Activated CD4-positive, alpha-beta memory T cell treated with anti-CD3 and anti-CD28 coated beads, Interleukin-2, amount 10 ng/mL, durations not matched to agents 7 days and 5 days (primary cell): ENCODE measurements at regions not wholly inside any gene's neighbourhood (a gene's known extent, or its start where the extent isn't known, plus 50 kb on each side); places are given as distances from the start of the nearest gene placed in this dataset.

ENCODE experiments used
- CTCF ChIA-PET: fragments of 350-600 bp; sonication (Branson Sonifier 250); formaldehyde crosslinking; loops from one replicate; lab custom pipeline; 2021; ENCODE audit warnings: antibody characterized with exemption, inconsistent platforms; lab: Charles Lee
- POLR2A ChIA-PET: fragments of 350-600 bp; sonication (Branson Sonifier 250); formaldehyde crosslinking; loops from one replicate; lab custom pipeline; 2021; ENCODE audit warnings: antibody characterized with exemption; lab: Charles Lee
- DNase-seq: peaks from one replicate; pipeline ENCODE4 v3.0.0-alpha.2; 2020
- H3K27ac Mint-ChIP-seq: one replicate; pipeline ENCODE4 v1.8.0; 2021; ENCODE audit warnings: mild to moderate bottlenecking, mixed read lengths
- H3K27me3 Mint-ChIP-seq: one replicate; pipeline ENCODE4 v1.8.0; 2021; ENCODE audit warnings: mixed read lengths
- H3K36me3 Mint-ChIP-seq: one replicate; pipeline ENCODE4 v1.8.0; 2021; ENCODE audit warnings: low read depth, mixed read lengths
- H3K4me1 Mint-ChIP-seq: one replicate; pipeline ENCODE4 v1.8.0; 2021; ENCODE audit warnings: mixed read lengths
- H3K4me3 Mint-ChIP-seq: one replicate; pipeline ENCODE4 v1.8.0; 2021; ENCODE audit warnings: mild to moderate bottlenecking, mixed read lengths
- H3K9me3 Mint-ChIP-seq: one replicate; pipeline ENCODE4 v1.8.0; 2021; ENCODE audit warnings: mixed read lengths

- ChIA-PET POLR2A (no interaction called here), CTCF (no interaction called here)
- Mint-ChIP-seq H3K4me1 (peaks cover 19% of the 10 kb centered on the region), H3K4me3 (no peak overlapping the region), H3K27ac (no peak overlapping the region), H3K36me3 (no peaks in the 10 kb centered on the region), H3K27me3 (peaks cover 9% of the 10 kb centered on the region), H3K9me3 (peaks cover 9% of the 10 kb centered on the region)
- no peak for DNase-seq
Observed at GRCh38 chr15:95298729-95299128, 1031.8 kb upstream of the NR2F2 start.

- Mint-ChIP-seq H3K27ac (no peak overlapping the region), H3K4me3 (no peak overlapping the region), H3K27me3 (peaks cover 6% of the 10 kb centered on the region), H3K4me1 (peaks cover 19% of the 10 kb centered on the region), H3K9me3 (peaks cover 9% of the 10 kb centered on the region), H3K36me3 (no peaks in the 10 kb centered on the region)
- POLR2A ChIA-PET = no interaction called here
- CTCF ChIA-PET = no interaction called here
- no peak for DNase-seq
Observed at GRCh38 chr15:95300958-95301357, 1029.5 kb upstream of the NR2F2 start.

GRCh38 chr15:95302206-95302605 lies 1028.3 kb upstream of the NR2F2 start:
- Mint-ChIP-seq H3K9me3 (peaks cover 9% of the 10 kb centered on the region), H3K27me3 (peaks cover 5% of the 10 kb centered on the region), H3K36me3 (no peaks in the 10 kb centered on the region), H3K4me1 (peaks cover 19% of the 10 kb centered on the region), H3K27ac (no peak overlapping the region), H3K4me3 (no peak overlapping the region)
- no peak for DNase-seq
- ChIA-PET POLR2A (no interaction called here), CTCF (no interaction called here)

DNA sequence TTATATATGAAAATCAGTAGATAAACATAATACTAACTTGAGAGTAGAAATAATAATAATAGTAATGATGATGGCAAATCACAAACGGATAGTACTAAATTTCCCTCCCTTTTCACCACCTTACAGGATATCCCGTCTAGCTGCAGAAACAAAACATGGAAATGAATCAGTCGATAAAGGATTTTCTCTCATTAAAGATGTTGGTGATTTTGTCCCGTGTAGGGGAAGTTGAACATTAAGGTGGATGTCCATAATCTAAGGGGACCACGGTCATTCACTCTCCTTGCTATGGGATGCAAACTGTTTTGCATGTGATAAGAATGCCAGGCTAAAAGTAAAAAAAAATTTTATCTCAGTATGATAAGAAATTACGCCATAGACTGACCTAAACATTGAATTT lies 1027.7 kb upstream of the NR2F2 start:
- ChIA-PET CTCF (no interaction called here), POLR2A (no interaction called here)
- Mint-ChIP-seq H3K27ac (no peak overlapping the region), H3K9me3 (peaks cover 9% of the 10 kb centered on the region), H3K27me3 (peaks cover 5% of the 10 kb centered on the region), H3K4me3 (no peak overlapping the region), H3K36me3 (no peaks in the 10 kb centered on the region), H3K4me1 (peaks cover 19% of the 10 kb centered on the region)
- no peak for DNase-seq

GRCh38 chr15:95303713-95304112 lies 1026.8 kb upstream of the NR2F2 start:
- DNase-seq = no peak
- no peaks in the 10 kb centered on the region for H3K36me3 Mint-ChIP-seq
- no peak overlapping the region for H3K27ac Mint-ChIP-seq
- peaks cover 5% of the 10 kb centered on the region for H3K27me3 Mint-ChIP-seq
- POLR2A ChIA-PET = no interaction called here
- peaks cover 9% of the 10 kb centered on the region for H3K9me3 Mint-ChIP-seq
- no peak overlapping the region for H3K4me3 Mint-ChIP-seq
- CTCF ChIA-PET = interaction anchor here (1.1 kb wide), 1 partner anchor 11 kb away, joined by 3 read pairs; no protein-coding TSS in a partner anchor
- peaks cover 13% of the 10 kb centered on the region for H3K4me1 Mint-ChIP-seq

- Mint-ChIP-seq H3K4me3 (no peak overlapping the region), H3K27ac (no peak overlapping the region)
- POLR2A ChIA-PET = no interaction called here
Observed at GRCh38 chr15:95304151-95304946, 1026.2 kb upstream of the NR2F2 start.

DNA sequence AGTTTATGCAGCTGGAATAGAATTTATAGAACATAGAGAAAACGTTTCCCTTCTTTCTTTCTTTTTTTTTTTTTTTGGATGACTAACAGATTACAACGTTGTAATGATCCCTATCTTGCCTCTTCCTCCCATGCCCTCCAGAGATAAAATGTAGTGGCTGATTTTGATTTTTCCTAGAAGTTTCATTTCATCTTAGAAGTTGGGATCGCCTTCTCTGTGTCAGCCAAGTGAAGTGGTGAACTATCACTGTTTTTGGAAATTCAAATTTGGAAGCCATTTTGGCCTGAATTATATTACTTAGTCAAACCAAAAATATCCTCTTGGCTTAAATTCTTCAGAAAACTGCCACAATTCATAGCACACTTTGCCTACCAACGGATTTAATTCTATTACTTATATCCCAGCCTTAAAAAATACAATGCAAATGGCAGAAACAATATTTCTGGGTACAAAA lies 1025.5 kb upstream of the NR2F2 start:
- Mint-ChIP-seq H3K36me3 (no peaks in the 10 kb centered on the region), H3K27me3 (peaks cover 5% of the 10 kb centered on the region)
- CTCF ChIA-PET = no interaction called here

More at GRCh38 chr15:95304151-95304946, 1026.2 kb upstream of the NR2F2 start:
- Mint-ChIP-seq H3K9me3 (peaks cover 9% of the 10 kb centered on the region), H3K36me3 (no peaks in the 10 kb centered on the region), H3K27me3 (peaks cover 5% of the 10 kb centered on the region), H3K4me1 (peaks cover 11% of the 10 kb centered on the region)
- DNase-seq = no peak
- CTCF ChIA-PET = interaction anchor here (1.1 kb wide), 1 partner anchor 11 kb away, joined by 3 read pairs; no protein-coding TSS in a partner anchor

DNA sequence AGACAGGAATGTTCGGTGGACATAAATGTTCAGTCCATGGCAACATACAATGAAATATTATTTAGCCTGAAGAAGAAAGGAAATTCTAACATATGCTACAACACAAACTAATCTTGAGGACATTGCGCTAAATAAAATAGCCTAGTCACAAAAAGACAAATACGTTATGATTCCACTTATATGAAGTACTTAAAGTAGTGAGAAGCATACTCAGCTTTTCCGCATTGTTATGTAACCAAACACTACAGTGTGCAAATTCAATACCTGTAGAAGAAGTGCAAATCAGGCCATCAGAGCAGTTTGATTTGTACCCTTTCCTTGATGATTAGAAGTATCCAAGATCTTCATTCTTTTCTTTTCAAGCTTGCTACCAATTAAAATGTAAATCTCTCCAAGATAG lies 1023.4 kb upstream of the NR2F2 start:
- no peak for DNase-seq
- no peaks in the 10 kb centered on the region for H3K9me3 Mint-ChIP-seq
- no peaks in the 10 kb centered on the region for H3K36me3 Mint-ChIP-seq
- ChIA-PET POLR2A (no interaction called here), CTCF (no interaction called here)
- H3K4me1 Mint-ChIP-seq = no peaks in the 10 kb centered on the region
- H3K27me3 Mint-ChIP-seq = peaks cover 5% of the 10 kb centered on the region
- no peak overlapping the region for H3K4me3 Mint-ChIP-seq
- no peak overlapping the region for H3K27ac Mint-ChIP-seq

More for the DNA sequence above, 1025.5 kb upstream of the NR2F2 start:
- H3K9me3 Mint-ChIP-seq = peaks cover 9% of the 10 kb centered on the region
- H3K4me1 Mint-ChIP-seq = peaks cover 11% of the 10 kb centered on the region
- H3K4me3 Mint-ChIP-seq = no peak overlapping the region
- no peak for DNase-seq
- no peak overlapping the region for H3K27ac Mint-ChIP-seq
- POLR2A ChIA-PET = no interaction called here

DNA sequence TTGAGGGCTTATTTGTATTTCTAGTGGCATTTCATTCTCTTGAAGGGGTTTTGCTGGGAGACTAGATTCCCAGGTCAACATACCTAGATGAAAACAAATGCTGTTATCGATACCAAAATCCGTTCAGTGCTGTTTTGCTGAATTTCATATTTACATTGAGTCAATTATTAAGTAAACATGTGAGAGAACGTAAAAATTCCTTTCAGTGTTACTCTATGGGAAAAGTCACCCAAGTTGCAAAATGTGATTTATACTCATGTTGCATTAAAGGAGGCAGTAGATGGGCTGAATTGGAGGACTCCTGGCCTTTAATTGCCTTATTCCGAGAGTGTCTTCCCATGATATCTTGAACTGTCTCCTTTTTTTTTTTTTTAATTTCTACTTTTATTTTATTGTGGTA lies 1011.3 kb upstream of the NR2F2 start:
- Mint-ChIP-seq H3K27ac (no peak overlapping the region), H3K4me1 (no peaks in the 10 kb centered on the region), H3K27me3 (peaks cover 2% of the 10 kb centered on the region), H3K36me3 (no peaks in the 10 kb centered on the region), H3K4me3 (no peak overlapping the region), H3K9me3 (no peaks in the 10 kb centered on the region)
- no peak for DNase-seq
- ChIA-PET POLR2A (no interaction called here), CTCF (no interaction called here)

DNA sequence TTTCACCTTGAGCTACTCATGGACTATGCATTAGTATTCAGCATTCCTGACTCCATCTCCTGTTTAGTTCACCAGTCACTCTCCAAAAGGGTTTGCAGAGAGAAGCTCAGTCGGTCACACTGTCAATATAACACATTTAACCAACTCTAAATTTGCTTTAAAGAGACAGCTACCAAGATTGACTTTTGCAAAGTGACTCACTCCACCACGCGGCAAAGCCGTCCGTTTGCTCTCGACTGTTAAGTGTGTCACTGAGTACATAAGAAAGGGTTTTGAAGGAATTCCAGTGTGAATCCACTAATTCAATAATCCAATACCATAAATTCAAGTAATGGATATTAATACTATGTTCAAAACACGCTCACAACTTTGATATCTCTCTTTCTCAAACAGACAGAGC lies 1006.7 kb upstream of the NR2F2 start:
- no peaks in the 10 kb centered on the region for H3K4me1 Mint-ChIP-seq
- H3K27me3 Mint-ChIP-seq = peaks cover 21% of the 10 kb centered on the region
- ChIA-PET POLR2A (no interaction called here), CTCF (no interaction called here)
- no peak for DNase-seq
- no peaks in the 10 kb centered on the region for H3K36me3 Mint-ChIP-seq
- no peaks in the 10 kb centered on the region for H3K9me3 Mint-ChIP-seq
- H3K4me3 Mint-ChIP-seq = no peak overlapping the region
- no peak overlapping the region for H3K27ac Mint-ChIP-seq

DNA sequence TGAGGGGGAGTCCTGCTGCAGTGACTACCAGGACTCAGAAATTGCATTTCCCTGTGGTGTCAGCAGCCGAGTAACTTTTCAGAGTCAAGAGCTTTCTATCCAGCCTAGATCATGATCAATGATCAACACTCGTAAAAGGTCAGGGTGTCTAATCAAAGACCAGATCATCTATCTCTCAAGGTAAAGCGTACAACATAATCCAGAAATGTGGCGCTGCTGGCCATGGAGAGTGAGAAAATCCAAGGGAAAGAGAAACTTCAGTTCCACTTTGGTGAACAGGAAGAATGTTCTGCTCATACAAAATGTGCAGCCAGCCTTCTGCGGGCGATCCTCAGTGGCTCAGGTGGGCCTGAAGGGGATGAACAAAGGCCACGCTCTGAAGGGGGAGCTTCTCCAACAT lies 1005.8 kb upstream of the NR2F2 start:
- Mint-ChIP-seq H3K9me3 (no peaks in the 10 kb centered on the region), H3K27me3 (peaks cover 21% of the 10 kb centered on the region), H3K4me1 (no peaks in the 10 kb centered on the region), H3K27ac (no peak overlapping the region), H3K4me3 (no peak overlapping the region), H3K36me3 (no peaks in the 10 kb centered on the region)
- DNase-seq = no peak
- POLR2A ChIA-PET = no interaction called here
- CTCF ChIA-PET = no interaction called here

GRCh38 chr15:95325763-95326404 lies 1004.6 kb upstream of the NR2F2 start:
- no peaks in the 10 kb centered on the region for H3K4me1 Mint-ChIP-seq
- H3K27ac Mint-ChIP-seq = no peak overlapping the region
- peaks cover 21% of the 10 kb centered on the region for H3K27me3 Mint-ChIP-seq
- ChIA-PET CTCF (no interaction called here), POLR2A (no interaction called here)
- H3K36me3 Mint-ChIP-seq = no peaks in the 10 kb centered on the region
- no peak for DNase-seq
- no peak overlapping the region for H3K4me3 Mint-ChIP-seq
- H3K9me3 Mint-ChIP-seq = no peaks in the 10 kb centered on the region

DNA sequence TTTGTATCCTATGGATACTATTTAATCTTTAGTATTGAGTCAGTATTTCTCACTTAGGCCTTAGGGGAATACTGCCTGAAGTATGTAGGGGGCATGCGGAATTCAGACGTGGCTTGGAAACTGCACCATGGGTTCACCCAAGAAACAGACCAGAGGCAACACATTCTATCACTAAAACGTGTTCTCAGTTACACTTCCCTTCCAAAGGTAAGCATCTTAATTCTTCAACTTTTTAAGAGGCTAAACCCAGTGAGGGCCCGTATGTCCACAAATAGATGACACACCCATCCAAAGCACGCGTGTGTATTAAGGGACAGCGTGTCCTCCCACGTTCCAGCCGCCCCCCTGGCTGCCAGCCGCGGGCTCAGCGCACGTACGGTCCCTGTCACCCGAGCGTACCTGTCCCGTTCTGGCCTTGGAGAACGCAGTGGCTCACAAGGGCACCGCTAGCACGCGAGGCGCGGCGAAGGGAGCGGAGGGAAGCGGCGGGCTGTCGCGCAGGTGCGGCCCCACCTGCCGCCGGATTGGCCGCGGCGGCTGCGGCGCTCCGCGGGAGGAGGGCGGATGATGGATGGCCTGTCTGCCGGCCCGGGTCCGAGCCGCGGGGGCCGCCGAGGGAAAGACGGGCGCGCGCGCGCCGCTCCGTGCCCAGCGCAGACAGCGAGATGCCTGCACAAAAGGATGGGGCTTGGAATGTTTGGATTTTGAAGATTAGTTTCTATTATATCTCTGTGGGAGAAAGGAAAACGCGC lies 1003.9 kb upstream of the NR2F2 start:
- Mint-ChIP-seq H3K27me3 (peaks cover 20% of the 10 kb centered on the region), H3K4me1 (no peaks in the 10 kb centered on the region), H3K27ac (no peak overlapping the region), H3K9me3 (no peaks in the 10 kb centered on the region), H3K36me3 (no peaks in the 10 kb centered on the region), H3K4me3 (no peak overlapping the region)
- ChIA-PET CTCF (no interaction called here), POLR2A (no interaction called here)
- no peak for DNase-seq
